ENCODE measurements at regions not wholly inside any gene's neighbourhood (a gene's known extent, or its start where the extent isn't known, plus 50 kb on each side); places are given as distances from the start of the nearest gene placed in this dataset.
A peak's percentile ranks its signal among the peaks of the same experiment; 100 is the strongest.

DNA sequence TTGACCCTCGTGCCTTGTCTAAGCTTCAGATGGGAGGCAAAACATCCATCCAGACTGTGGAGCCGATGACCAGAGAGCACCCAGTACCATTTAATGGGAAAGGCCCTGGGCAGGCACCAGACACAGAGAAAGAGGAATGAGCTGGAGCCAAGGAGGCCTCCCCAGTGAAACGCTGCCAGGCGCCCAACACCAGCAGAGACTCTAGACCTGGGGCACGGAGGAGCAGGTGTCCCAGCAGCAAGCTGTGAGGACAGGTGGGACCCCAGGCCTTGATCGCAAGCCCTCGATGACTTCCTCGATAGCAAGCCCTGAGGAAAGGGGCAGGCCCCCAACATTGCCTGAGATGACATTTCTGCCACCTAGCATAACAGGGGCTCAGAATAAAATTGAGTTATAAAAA is 62.2 kb upstream of the SIAH1 start:
- H3K4me3 Mint-ChIP-seq (ENCODE audit: unreplicated experiment) = no peak overlapping the region
- H3K36me3 Mint-ChIP-seq (ENCODE audit: low read depth, unreplicated experiment) = no peaks in the 10 kb centered on the region
- no peak overlapping the region for H3K27ac Mint-ChIP-seq (ENCODE audit: unreplicated experiment)

DNA sequence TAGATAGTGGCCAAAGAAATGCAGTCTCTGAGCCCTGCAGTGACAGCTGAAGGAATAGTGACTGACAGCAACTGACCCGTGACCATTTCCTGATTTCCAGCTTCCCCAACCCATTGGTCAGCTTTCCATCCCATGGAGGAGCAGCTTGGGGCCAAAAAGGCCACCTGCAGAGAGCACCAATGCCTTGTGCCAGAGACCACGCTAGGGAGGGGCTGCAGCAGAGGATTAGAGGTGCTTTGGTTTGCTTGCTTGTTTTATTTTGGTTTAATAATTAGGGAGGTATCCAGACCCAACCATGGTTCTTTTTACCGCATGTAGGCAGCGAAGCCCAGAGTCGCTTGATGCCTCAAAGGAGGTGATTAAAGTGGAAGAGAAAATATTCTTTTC is 61.3 kb upstream of the SIAH1 start:
- no peak overlapping the region for H3K4me3 Mint-ChIP-seq (ENCODE audit: unreplicated experiment)
- H3K27ac Mint-ChIP-seq (ENCODE audit: unreplicated experiment) = peak overlapping the region; percentile 9
- no peaks in the 10 kb centered on the region for H3K9me3 Mint-ChIP-seq (ENCODE audit: unreplicated experiment)
- no peaks in the 10 kb centered on the region for H3K27me3 Mint-ChIP-seq (ENCODE audit: unreplicated experiment)
- DNase-seq (ENCODE audit: low spot score) = no peak
- TF ChIP-seq, protein P1, sequence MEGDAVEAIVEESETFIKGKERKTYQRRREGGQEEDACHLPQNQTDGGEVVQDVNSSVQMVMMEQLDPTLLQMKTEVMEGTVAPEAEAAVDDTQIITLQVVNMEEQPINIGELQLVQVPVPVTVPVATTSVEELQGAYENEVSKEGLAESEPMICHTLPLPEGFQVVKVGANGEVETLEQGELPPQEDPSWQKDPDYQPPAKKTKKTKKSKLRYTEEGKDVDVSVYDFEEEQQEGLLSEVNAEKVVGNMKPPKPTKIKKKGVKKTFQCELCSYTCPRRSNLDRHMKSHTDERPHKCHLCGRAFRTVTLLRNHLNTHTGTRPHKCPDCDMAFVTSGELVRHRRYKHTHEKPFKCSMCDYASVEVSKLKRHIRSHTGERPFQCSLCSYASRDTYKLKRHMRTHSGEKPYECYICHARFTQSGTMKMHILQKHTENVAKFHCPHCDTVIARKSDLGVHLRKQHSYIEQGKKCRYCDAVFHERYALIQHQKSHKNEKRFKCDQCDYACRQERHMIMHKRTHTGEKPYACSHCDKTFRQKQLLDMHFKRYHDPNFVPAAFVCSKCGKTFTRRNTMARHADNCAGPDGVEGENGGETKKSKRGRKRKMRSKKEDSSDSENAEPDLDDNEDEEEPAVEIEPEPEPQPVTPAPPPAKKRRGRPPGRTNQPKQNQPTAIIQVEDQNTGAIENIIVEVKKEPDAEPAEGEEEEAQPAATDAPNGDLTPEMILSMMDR (IDR thresholded peaks at IDR 0.05; ENCODE audit: unreplicated experiment) = no peak
- H3K4me1 Mint-ChIP-seq (ENCODE audit: unreplicated experiment) = peaks cover 9% of the 10 kb centered on the region
- H3K36me3 Mint-ChIP-seq (ENCODE audit: low read depth, unreplicated experiment) = no peaks in the 10 kb centered on the region

More for the DNA sequence above, 62.2 kb upstream of the SIAH1 start:
- no peaks in the 10 kb centered on the region for H3K27me3 Mint-ChIP-seq (ENCODE audit: unreplicated experiment)
- no peaks in the 10 kb centered on the region for H3K9me3 Mint-ChIP-seq (ENCODE audit: unreplicated experiment)
- DNase-seq (ENCODE audit: low spot score) = no peak
- peaks cover 9% of the 10 kb centered on the region for H3K4me1 Mint-ChIP-seq (ENCODE audit: unreplicated experiment)
- TF ChIP-seq, protein P1 (IDR thresholded peaks at IDR 0.05; ENCODE audit: unreplicated experiment) = no peak

DNA sequence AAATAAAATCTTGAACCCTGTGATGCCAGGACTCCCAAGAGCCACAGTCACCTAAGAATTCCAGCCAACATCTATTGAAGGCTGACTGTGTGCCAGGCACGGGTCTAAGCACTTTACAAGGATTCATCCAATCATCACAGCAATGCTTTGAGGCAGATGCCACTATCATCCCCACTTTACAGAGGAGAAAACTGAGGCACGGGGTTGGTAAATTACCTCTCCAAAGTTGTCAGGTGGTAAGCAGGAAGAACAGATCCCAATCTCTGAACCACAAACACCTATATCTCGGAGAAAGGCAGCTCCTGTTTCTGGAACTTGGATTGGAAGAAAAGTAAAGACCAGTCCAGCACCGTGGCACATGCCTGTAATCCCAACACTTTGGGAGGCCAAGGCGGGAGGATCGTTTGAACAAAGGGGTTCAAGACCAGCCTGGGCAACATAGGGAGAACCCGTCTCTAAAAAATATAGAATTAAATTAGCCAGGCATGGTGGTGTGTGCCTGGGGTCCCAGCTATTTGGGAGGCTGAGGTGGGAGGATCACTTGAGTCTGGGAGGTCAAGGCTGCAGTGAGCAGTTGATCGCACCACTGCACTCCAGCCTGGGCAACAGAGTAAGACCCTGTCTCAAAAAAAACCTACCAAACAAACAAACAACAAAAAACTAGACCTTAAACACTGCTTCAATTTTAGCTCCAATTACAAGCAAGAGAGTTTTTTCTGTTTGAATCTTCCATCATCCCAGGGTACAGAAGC is 60.7 kb upstream of the SIAH1 start:
- Mint-ChIP-seq H3K36me3 (ENCODE audit: low read depth, unreplicated experiment) (no peaks in the 10 kb centered on the region), H3K27me3 (ENCODE audit: unreplicated experiment) (no peaks in the 10 kb centered on the region), H3K9me3 (ENCODE audit: unreplicated experiment) (no peaks in the 10 kb centered on the region), H3K4me1 (ENCODE audit: unreplicated experiment) (peaks cover 9% of the 10 kb centered on the region), H3K27ac (ENCODE audit: unreplicated experiment) (peak overlapping the region; percentile 9), H3K4me3 (ENCODE audit: unreplicated experiment) (no peak overlapping the region)
- no peak for DNase-seq (ENCODE audit: low spot score)
- TF ChIP-seq, protein P1 (IDR thresholded peaks at IDR 0.05; ENCODE audit: unreplicated experiment) = no peak

- DNase-seq (ENCODE audit: low spot score) = no peak
- H3K9me3 Mint-ChIP-seq (ENCODE audit: unreplicated experiment) = no peaks in the 10 kb centered on the region
- no peak overlapping the region for H3K4me3 Mint-ChIP-seq (ENCODE audit: unreplicated experiment)
- TF ChIP-seq, protein P1 (IDR thresholded peaks at IDR 0.05; ENCODE audit: unreplicated experiment) = no peak
- H3K27ac Mint-ChIP-seq (ENCODE audit: unreplicated experiment) = no peak overlapping the region
- H3K27me3 Mint-ChIP-seq (ENCODE audit: unreplicated experiment) = no peaks in the 10 kb centered on the region
- H3K4me1 Mint-ChIP-seq (ENCODE audit: unreplicated experiment) = peaks cover 9% of the 10 kb centered on the region
- no peaks in the 10 kb centered on the region for H3K36me3 Mint-ChIP-seq (ENCODE audit: low read depth, unreplicated experiment)
Measured at GRCh38 chr16:48444574-48444973, 59.4 kb upstream of the SIAH1 start.

DNA sequence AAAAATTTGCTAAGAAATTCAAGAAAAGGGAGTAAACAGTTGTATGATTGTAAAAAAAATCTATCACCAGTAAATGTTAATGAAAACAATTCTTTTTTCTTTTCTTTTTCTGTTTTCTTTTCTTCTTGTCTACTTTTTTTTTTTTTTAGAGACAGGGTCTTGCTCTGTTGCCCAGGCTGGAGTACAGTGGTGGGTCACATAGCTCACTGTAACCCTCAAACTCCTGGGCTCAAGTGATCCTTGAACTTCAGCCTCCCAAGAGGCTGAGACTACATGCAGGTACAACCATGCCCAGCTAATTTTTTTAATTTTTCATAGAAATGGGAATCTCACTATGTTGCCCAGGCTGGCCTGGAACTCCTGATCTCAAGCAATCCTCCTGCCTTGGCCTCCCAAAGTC is 57.2 kb upstream of the SIAH1 start:
- DNase-seq (ENCODE audit: low spot score) = no peak
- TF ChIP-seq, protein P1 (IDR thresholded peaks at IDR 0.05; ENCODE audit: unreplicated experiment) = no peak
- H3K4me1 Mint-ChIP-seq (ENCODE audit: unreplicated experiment) = peaks cover 9% of the 10 kb centered on the region
- no peaks in the 10 kb centered on the region for H3K9me3 Mint-ChIP-seq (ENCODE audit: unreplicated experiment)
- no peak overlapping the region for H3K4me3 Mint-ChIP-seq (ENCODE audit: unreplicated experiment)
- H3K27me3 Mint-ChIP-seq (ENCODE audit: unreplicated experiment) = no peaks in the 10 kb centered on the region
- H3K27ac Mint-ChIP-seq (ENCODE audit: unreplicated experiment) = no peak overlapping the region
- H3K36me3 Mint-ChIP-seq (ENCODE audit: low read depth, unreplicated experiment) = no peaks in the 10 kb centered on the region

All from endothelial cell (in vitro differentiated cells).